ENCODE measurements at regions not wholly inside any gene's neighbourhood (a gene's known extent, or its start where the extent isn't known, plus 50 kb on each side); places are given as distances from the start of the nearest gene placed in this dataset.

DNA sequence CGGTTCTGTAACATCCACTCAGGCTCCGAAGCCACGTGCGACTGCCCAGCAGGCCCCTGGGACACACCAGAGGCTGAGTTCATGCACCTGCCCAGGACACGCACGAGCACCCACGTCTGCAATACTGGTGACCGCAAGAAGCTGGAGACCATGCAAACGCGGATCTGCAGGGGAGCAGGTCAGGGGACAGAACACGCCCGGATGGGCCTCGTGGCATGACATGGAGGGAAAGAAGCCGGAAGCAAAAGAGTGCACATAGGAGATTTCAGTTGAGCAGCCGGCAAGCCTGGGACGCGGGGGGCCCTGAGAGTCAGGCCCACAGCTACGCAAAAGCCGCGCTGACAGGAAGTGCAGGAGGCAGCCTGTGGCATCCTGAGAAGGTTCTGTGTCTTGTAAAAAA, 73.7 kb downstream of the FOXL3 start:
- TF ChIP-seq POLR2A (IDR thresholded peaks at IDR 0.05), result no peak
- TF ChIP-seq CTCF (IDR thresholded peaks at IDR 0.05), result no peak
